ENCODE measurements at regions not wholly inside any gene's neighbourhood (a gene's known extent, or its start where the extent isn't known, plus 50 kb on each side); places are given as distances from the start of the nearest gene placed in this dataset.
"Not testable (repeated sequence)": the region's sequence is repeated elsewhere in the genome, so short reads cannot be mapped to it uniquely, and the experiment has no call there.

GRCh38 chr5:16291894-16292293, 112.3 kb upstream of the MARCHF11 start:
- ChIA-PET POLR2A (no interaction called here), CTCF (no interaction called here)
- no peak for DNase-seq (ENCODE audit: low read depth, low spot score)
- no peak overlapping the region for H3K4me3 ChIP-seq (ENCODE audit: low read depth, low read length)
- no peak for TF ChIP-seq CTCF (IDR thresholded peaks at IDR 0.05; ENCODE audit: insufficient read depth, low read length, missing control alignments)

- CTCF ChIA-PET, result no interaction called here
- TF ChIP-seq CTCF (IDR thresholded peaks at IDR 0.05; ENCODE audit: insufficient read depth, low read length, missing control alignments), result no peak
- no peak overlapping the region for H3K4me3 ChIP-seq (ENCODE audit: low read depth, low read length)
- DNase-seq (ENCODE audit: low read depth, low spot score), result no peak
- POLR2A ChIA-PET, result no interaction called here
Observed at GRCh38 chr5:16291474-16291873, 111.9 kb upstream of the MARCHF11 start.

- TF ChIP-seq CTCF (IDR thresholded peaks at IDR 0.05; ENCODE audit: insufficient read depth, low read length, missing control alignments), result no peak
- POLR2A ChIA-PET, result no interaction called here
- CTCF ChIA-PET, result no interaction called here
Observed at GRCh38 chr5:16283791-16284190, 104.2 kb upstream of the MARCHF11 start.

GRCh38 chr5:16276859-16277258, 97.3 kb upstream of the MARCHF11 start:
- POLR2A ChIA-PET; H3K4me3 ChIP-seq (ENCODE audit: low read depth, low read length); CTCF ChIA-PET; DNase-seq (ENCODE audit: low read depth, low spot score): not testable (repeated sequence)

More at GRCh38 chr5:16283791-16284190, 104.2 kb upstream of the MARCHF11 start:
- no peak for DNase-seq (ENCODE audit: low read depth, low spot score)
- H3K4me3 ChIP-seq (ENCODE audit: low read depth, low read length), result no peak overlapping the region

- H3K4me3 ChIP-seq (ENCODE audit: low read depth, low read length), result no peak overlapping the region
- ChIA-PET CTCF (no interaction called here), POLR2A (no interaction called here)
- TF ChIP-seq CTCF (IDR thresholded peaks at IDR 0.05; ENCODE audit: insufficient read depth, low read length, missing control alignments), result no peak
- DNase-seq (ENCODE audit: low read depth, low spot score), result no peak
Observed at GRCh38 chr5:16271851-16272250, 92.3 kb upstream of the MARCHF11 start.

GRCh38 chr5:16265141-16265540, 85.5 kb upstream of the MARCHF11 start:
- no peak for DNase-seq (ENCODE audit: low read depth, low spot score)
- ChIA-PET POLR2A (no interaction called here), CTCF (no interaction called here)
- TF ChIP-seq CTCF (IDR thresholded peaks at IDR 0.05; ENCODE audit: insufficient read depth, low read length, missing control alignments), result no peak
- H3K4me3 ChIP-seq (ENCODE audit: low read depth, low read length), result no peak overlapping the region

- CTCF ChIA-PET, result no interaction called here
Observed at GRCh38 chr5:16260000-16260399, 80.4 kb upstream of the MARCHF11 start.

More at GRCh38 chr5:16260000-16260399, 80.4 kb upstream of the MARCHF11 start:
- no peak for DNase-seq (ENCODE audit: low read depth, low spot score)
- no peak for TF ChIP-seq CTCF (IDR thresholded peaks at IDR 0.05; ENCODE audit: insufficient read depth, low read length, missing control alignments)
- POLR2A ChIA-PET, result no interaction called here
- no peak overlapping the region for H3K4me3 ChIP-seq (ENCODE audit: low read depth, low read length)

Data from AG04449 (cell line).